HG03060 (cell line): ENCODE measurements at regions not wholly inside any gene's neighbourhood (a gene's known extent, or its start where the extent isn't known, plus 50 kb on each side); places are given as distances from the start of the nearest gene placed in this dataset.

Source experiments
- ATAC-seq: cut with Tn5 transposase; IDR thresholded peaks from one replicate; pipeline ENCODE4 v1.9.1; 2021; ENCODE audit warnings: low read depth, moderate number of reproducible peaks; ENCODE audit not compliant: unreplicated experiment

- ATAC-seq, result no peak
Observed at GRCh38 chr5:97538912-97539311, 355.9 kb upstream of the RIOK2 start.

GRCh38 chr5:97541864-97542263 lies 358.8 kb upstream of the RIOK2 start:
- ATAC-seq, result no peak

DNA sequence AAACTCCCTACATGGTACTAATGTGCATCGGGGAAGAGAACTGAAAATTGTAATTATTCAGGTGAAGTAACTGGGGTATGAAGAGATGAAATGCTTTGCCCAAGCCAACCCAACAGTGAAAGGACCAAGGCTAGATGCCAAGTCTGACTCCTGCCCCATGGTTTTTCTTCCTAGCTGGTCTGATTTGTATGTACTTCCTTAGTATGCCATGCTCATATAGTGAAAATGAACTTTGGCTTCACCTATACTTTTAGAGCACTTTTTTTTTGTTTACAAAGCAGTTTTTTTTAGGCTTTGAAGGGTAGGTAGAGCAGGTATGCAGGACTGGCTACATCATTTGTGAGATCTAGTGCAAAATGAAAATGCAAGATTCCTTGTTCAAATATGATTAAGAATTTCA lies 359.4 kb upstream of the RIOK2 start:
- ATAC-seq, result no peak

- ATAC-seq, result no peak
Observed at GRCh38 chr5:97543166-97543565, 360.1 kb upstream of the RIOK2 start.

GRCh38 chr5:97544240-97544639 lies 361.2 kb upstream of the RIOK2 start:
- ATAC-seq, result no peak

GRCh38 chr5:97544678-97545077 lies 361.6 kb upstream of the RIOK2 start:
- no peak for ATAC-seq

DNA sequence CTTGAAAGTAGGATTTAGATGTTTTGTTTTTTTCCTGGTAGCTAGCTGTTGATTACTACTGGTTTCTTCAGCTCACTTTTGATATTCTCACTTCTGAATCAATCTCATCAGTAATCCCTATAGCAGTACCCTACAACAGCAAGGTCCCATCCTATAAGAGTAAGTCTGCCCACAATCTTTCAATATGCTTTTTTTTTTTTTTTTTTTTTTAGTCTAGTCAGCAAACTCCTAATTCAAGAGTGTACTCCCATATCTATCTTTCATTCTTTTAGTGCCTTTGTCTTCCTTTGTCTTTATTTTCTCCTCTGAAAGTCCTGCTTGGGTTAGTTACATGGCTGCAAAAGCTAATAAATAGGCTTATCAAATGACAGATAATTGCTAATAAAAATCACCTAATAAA lies 362.4 kb upstream of the RIOK2 start:
- ATAC-seq, result no peak

DNA sequence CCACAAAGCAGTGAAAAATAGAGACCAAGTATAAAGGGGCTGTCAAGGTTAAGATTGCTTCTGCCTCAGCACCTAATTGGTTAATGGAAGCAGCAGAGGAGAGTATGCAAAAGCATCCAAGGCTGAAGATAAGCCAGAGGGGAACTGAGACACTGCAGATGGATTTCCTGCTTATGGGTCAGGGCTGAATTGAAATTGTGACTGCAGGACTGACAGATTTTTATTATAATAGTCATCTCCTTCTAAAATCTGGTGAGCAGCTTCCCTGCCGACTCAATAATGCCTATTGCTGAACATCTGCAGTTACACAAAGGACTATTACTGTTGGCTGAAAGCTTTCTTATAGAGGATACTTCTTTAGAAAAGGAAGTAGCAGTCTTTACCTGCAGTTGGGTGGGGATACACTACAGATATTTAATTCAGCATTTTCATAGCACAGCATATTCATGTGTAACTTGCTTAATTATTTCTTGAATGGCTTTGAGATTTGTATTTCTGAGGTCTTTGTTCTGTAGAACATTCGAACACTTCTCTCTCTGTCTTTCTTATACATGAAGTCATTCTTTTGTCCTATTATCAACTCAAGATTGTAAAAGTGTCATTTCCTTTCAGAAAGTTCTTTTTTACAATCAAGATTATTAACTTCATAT lies 363.0 kb upstream of the RIOK2 start:
- ATAC-seq, result no peak

DNA sequence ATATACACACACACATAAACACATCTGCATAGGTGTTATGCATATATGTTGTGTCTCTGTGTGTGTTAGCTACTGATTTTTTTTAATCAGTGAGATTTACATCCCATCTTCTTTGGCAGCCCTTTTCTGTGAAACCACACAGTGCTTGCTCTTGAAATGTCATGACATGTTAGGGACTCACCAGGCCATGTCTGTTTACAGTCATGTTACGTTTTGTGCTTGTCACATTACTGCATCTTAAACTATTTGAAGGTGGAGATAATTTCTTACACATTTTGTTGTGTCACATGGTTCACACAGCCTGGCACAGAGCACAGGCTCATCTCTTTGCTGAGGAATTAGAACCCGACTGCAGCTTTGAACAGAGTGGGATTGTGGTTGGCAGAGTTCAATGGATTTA lies 364.4 kb upstream of the RIOK2 start:
- ATAC-seq, result no peak

GRCh38 chr5:97547999-97548738 lies 365.1 kb upstream of the RIOK2 start:
- peak; percentile 77 for ATAC-seq

- ATAC-seq, result no peak
Observed at GRCh38 chr5:97548739-97549080, 365.7 kb upstream of the RIOK2 start.

GRCh38 chr5:97549496-97549895 lies 366.4 kb upstream of the RIOK2 start:
- ATAC-seq, result no peak

GRCh38 chr5:97550164-97550563 lies 367.1 kb upstream of the RIOK2 start:
- no peak for ATAC-seq

GRCh38 chr5:97550818-97551217 lies 367.8 kb upstream of the RIOK2 start:
- no peak for ATAC-seq

- ATAC-seq, result no peak
Observed at GRCh38 chr5:97553604-97554452, 370.8 kb upstream of the RIOK2 start.

DNA sequence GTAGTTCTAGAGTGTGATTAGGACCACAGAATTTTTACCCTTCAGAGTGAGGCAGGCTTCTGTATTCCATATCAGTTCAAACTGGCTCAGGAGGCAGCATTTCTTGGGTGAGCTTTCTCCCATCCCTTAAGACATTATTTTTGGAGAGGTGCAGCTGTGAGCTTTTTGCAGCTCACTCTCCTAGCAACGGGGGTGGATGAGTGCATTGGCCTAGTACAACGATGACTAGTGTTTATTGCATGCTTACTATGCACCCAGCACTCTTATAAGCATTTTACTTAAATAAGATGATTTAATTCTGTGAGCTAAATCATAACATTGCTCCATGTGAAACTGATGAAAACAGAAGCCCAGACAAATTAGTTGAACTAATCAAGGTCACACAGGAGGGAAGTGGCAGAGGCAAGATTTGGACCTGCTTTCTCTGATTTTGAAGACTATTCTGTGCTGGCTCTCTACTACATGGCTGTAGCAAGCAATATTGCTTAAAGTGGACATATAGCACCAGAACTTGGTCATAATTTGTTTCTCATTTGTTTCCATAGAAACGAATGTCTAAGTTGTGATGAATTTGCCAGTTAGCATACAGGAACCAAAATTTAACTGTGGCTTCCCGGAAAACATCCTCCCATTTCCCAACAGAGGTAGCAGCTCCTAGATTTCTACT lies 372.1 kb upstream of the RIOK2 start:
- no peak for ATAC-seq

- ATAC-seq, result no peak
Observed at GRCh38 chr5:97555644-97555981, 372.6 kb upstream of the RIOK2 start.

DNA sequence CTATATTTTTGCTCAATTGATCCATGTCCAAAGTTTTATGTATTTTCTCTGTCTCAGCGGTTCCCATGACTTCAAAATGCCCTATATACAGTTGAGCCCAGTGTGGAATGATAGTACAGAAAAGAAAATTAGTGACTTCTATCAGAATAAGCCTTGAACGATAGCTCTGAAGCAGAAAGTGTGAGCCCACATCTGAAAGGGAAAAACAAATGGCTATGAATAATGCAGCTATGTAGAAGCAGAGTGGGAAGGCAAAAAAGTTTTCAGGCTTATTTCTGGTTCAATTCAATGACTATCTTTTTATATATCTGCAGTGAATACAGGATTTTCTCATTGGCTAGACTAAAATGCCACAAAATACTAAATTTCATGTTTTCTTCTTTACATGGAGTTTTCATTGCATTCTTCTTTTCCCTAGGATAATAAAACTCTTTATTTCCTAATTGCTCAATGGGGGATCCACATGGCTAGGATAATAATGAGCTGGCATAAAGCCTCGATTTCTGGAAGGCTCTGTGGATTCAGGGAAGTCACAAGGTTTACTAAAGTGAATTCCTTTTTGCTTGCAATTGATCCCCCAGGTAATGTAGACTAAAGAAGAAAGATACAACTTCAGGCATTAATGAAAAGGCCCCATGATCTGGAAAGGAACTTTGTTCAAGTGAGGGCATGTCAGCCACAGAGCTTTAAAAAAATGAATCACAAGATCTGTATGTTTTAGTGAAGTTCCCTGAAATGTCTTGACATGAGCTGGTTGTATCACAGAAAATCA lies 377.0 kb upstream of the RIOK2 start:
- ATAC-seq, result no peak

- ATAC-seq, result no peak
Observed at GRCh38 chr5:97560599-97560993, 377.5 kb upstream of the RIOK2 start.

DNA sequence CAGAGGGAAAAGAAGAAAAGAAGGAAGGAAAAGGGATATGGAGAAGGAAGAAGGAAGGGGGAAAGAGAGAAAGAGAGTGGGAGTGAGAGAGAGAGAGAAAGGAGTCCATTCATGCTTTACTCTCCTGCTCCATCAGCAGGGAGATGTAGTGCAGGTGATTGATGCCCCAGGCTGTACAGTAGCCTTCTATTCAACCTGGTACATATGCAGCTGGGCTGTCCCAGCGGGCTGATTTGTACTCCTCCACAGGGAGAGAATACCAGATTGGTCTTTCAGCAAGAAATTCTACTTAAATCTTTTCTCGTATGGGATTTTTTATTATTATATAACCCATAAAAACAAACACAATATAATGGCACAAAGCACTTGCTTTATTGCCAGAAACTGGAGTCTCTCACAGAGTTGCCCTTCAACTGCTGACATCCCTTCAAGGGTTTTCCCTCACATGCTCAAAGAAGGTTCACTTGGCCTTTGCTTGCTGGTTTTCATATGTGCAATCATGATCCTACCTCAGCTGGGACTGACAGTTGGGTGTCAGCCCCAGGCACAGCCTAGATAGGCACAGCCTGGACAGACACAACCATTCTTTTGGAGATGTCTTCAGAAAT lies 380.1 kb upstream of the RIOK2 start:
- no peak for ATAC-seq
